HG02642 (cell line): ENCODE measurements at regions not wholly inside any gene's neighbourhood (a gene's known extent, or its start where the extent isn't known, plus 50 kb on each side); places are given as distances from the start of the nearest gene placed in this dataset.

Experiments used
- ATAC-seq: cut with Tn5 transposase; IDR thresholded peaks from one replicate; pipeline ENCODE4 v1.9.1; 2021; ENCODE audit warnings: mild to moderate bottlenecking; ENCODE audit not compliant: unreplicated experiment, poor library complexity

DNA sequence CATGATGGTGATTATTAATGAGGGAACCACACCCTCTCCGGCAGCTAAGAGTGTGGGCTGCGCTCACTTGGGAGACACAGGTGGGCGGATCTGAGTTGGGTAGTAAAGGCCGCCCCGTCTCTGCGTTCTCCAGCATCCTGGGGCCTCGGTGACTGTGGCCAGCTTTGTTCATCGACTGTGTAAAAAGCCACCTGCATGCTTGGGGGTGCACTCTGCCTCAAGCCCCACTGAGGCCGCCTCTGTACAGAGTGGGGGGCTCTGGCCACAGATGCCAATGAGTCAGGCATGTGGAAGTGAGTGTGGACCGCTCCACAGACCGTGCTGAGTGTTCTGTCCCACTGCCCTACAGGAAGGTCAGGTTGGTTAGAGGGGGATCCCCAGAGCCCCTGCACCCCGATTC is 192.7 kb downstream of the SHANK2 start:
- no peak for ATAC-seq

DNA sequence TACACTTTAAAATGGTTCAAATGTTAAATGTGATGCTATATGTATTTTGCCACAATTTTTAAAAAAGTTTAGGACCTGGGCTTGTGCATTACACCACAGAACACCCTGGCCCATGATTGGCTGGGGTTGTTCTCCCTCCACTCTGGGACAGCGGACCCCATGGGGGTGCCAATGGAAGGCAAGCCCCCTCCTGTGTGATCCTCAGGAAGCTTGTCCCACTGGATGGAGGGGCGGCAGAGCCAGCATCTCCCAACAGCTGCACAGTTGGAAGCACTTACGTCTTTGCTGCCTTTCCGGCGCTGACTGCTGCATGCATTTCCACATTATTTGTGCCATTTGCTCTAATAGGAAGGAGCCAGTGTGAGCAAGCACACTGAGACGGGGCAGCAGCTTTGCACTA is 196.5 kb downstream of the SHANK2 start:
- no peak for ATAC-seq
